ENCODE measurements at regions not wholly inside any gene's neighbourhood (a gene's known extent, or its start where the extent isn't known, plus 50 kb on each side); places are given as distances from the start of the nearest gene placed in this dataset.
A peak's percentile ranks its signal among the peaks of the same experiment; 100 is the strongest.
"Not testable (repeated sequence)": the region's sequence is repeated elsewhere in the genome, so short reads cannot be mapped to it uniquely, and the experiment has no call there.

- intact Hi-C loops (cut with DNase I), result no loop called here
- DNase-seq (ENCODE audit: low spot score) (no peak), ATAC-seq (no peak)
Observed at GRCh38 chr14:51581017-51581881, 70.5 kb upstream of the FRMD6 start.

- ATAC-seq (no peak), DNase-seq (ENCODE audit: low spot score) (no peak)
- intact Hi-C loops (cut with DNase I), result no loop called here
Observed at GRCh38 chr14:51582437-51582836, 69.3 kb upstream of the FRMD6 start.

GRCh38 chr14:51585055-51585454 is 66.7 kb upstream of the FRMD6 start:
- ATAC-seq (no peak), DNase-seq (ENCODE audit: low spot score) (no peak)
- intact Hi-C loops (cut with DNase I), result no loop called here

- no peak for DNase-seq (ENCODE audit: low spot score)
- ATAC-seq, result no peak
- intact Hi-C loops (cut with DNase I), result no loop called here
Observed at GRCh38 chr14:51592836-51593235, 58.9 kb upstream of the FRMD6 start.

- ATAC-seq (peak; percentile 71), DNase-seq (ENCODE audit: low spot score) (no peak)
- intact Hi-C loops (cut with DNase I), result no loop called here
Observed at GRCh38 chr14:51593397-51593796, 58.3 kb upstream of the FRMD6 start.

- ATAC-seq (no peak), DNase-seq (ENCODE audit: low spot score) (no peak)
- intact Hi-C loops (cut with DNase I), result no loop called here
Observed at GRCh38 chr14:51595881-51596455, 55.7 kb upstream of the FRMD6 start.

GRCh38 chr14:51596488-51597117 is 55.1 kb upstream of the FRMD6 start:
- no peak for ATAC-seq
- intact Hi-C loops (cut with DNase I), result no loop called here
- DNase-seq (ENCODE audit: low spot score), result no peak

GRCh38 chr14:51597261-51598001 is 54.3 kb upstream of the FRMD6 start:
- ATAC-seq, result no peak
- intact Hi-C loops (cut with DNase I), result no loop called here
- no peak for DNase-seq (ENCODE audit: low spot score)

GRCh38 chr14:51598924-51599600 is 52.6 kb upstream of the FRMD6 start:
- DNase-seq (ENCODE audit: low spot score); intact Hi-C loops (cut with DNase I); ATAC-seq: not testable (repeated sequence)

- intact Hi-C loops (cut with DNase I), result no loop called here
- ATAC-seq (no peak), DNase-seq (ENCODE audit: low spot score) (no peak)
Observed at GRCh38 chr14:51600658-51601057, 51.1 kb upstream of the FRMD6 start.
